Retinal pigment epithelial cell (primary cell): ENCODE measurements at regions not wholly inside any gene's neighbourhood (a gene's known extent, or its start where the extent isn't known, plus 50 kb on each side); places are given as distances from the start of the nearest gene placed in this dataset.

Experiments
- DNase-seq: peaks from one replicate; pipeline ENCODE4 v3.0.0-alpha.2; 2010; ENCODE audit warnings: low read depth
- H3K4me3 ChIP-seq: 2 replicates; pipeline ENCODE4 v1.5.1; 2011; ENCODE audit warnings: mild to moderate bottlenecking, low read length, control low read depth, moderate library complexity
- TF ChIP-seq, protein P1 (sequence below): conservative IDR thresholded peaks from 2 replicates; pipeline ENCODE4 v1.5.1; 2011; ENCODE audit warnings: low read depth, low read length, control low read depth, inconsistent platforms

DNA sequence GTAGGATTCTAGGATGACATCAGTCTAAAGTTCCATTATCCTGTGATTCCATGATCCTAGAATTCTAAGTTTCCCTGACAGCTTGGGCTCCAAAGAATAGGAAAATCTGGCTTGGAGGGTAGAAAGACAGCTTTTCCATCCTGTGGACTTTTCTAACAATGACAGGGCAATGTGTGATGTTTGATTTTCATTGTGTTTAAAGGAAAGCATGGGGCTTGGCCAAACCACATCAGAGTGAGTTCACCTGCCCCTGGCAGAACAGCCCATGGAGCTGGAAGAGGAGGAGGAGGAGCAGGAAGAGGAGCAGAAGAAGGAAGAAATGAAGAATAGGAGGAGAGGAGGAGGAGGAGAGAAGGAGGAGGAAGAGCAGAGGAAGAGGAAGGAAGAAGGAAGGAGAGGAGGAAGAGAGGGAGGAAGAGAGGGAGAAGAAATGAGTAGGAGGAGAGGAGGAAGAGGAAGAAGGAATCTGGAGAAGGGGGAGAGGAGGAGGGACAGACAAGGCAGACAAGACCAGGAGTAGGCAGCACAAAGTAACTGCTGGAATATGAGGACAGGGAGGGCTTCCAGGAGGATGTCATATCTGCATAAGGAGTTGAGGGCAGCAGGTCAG is 53.1 kb upstream of the WNT11 start:
- H3K4me3 ChIP-seq: no peak overlapping the region
- TF ChIP-seq, protein P1, sequence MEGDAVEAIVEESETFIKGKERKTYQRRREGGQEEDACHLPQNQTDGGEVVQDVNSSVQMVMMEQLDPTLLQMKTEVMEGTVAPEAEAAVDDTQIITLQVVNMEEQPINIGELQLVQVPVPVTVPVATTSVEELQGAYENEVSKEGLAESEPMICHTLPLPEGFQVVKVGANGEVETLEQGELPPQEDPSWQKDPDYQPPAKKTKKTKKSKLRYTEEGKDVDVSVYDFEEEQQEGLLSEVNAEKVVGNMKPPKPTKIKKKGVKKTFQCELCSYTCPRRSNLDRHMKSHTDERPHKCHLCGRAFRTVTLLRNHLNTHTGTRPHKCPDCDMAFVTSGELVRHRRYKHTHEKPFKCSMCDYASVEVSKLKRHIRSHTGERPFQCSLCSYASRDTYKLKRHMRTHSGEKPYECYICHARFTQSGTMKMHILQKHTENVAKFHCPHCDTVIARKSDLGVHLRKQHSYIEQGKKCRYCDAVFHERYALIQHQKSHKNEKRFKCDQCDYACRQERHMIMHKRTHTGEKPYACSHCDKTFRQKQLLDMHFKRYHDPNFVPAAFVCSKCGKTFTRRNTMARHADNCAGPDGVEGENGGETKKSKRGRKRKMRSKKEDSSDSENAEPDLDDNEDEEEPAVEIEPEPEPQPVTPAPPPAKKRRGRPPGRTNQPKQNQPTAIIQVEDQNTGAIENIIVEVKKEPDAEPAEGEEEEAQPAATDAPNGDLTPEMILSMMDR: no peak

DNA sequence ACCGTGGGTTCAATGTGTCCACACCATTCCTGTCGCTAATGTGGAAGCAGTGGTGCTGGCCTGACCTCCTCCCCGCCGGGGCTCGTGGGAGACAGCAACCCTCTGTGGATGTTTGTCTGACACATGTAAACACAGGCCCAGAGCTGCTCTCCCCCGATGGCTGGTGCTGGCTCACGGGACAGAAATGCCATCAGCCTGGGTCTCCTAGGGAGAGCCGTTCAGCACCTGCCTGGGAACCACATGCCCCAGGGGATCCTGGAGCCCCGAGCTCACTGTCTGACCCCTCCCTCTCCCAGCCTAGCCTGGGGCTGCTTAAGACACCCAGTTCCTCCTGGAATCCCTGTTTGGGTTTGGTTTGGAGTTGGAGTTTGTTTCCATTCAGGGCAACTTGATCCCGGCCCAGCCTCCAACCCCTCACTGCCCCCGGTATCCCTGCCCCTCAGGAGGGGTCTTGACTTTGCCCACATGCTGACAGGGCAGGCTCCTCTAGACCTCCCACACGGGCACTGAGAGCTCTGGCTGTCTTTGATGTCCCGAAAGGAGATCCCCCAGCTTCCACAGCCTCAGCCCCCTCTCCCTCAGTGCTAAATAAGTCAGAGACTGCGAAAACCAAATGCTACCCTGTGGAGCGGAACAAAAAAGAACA is 50.9 kb upstream of the WNT11 start:
- TF ChIP-seq, protein P1: no peak
- DNase-seq: no peak
- H3K4me3 ChIP-seq: no peak overlapping the region

More for the DNA sequence above, 53.1 kb upstream of the WNT11 start:
- DNase-seq: no peak

DNA sequence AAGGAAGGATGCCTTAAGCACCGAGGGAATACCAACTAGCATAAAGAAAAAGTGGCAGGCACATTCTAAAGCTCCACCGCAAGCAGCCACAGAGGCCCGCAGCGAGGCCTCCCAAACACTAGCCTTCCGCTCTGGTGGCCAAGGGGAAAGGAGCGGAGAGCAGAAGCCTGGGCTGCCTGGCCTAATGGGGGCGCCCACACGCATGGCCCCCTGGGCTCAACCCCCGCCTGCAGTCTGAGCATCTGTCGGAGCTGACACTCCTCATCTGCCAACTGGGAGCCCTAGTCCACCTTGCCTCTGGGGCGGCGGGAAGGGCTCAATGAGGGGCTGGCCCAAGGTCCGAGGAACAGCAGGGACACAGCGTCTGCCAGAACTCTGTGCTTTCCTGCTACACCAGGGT is 50.1 kb upstream of the WNT11 start:
- H3K4me3 ChIP-seq: no peak overlapping the region
- no peak for DNase-seq
- TF ChIP-seq, protein P1: no peak
